Psoas muscle (tissue), 7 donors: ENCODE measurements at regions not wholly inside any gene's neighbourhood (a gene's known extent, or its start where the extent isn't known, plus 50 kb on each side); places are given as distances from the start of the nearest gene placed in this dataset.
"Not testable (repeated sequence)": the region's sequence is repeated elsewhere in the genome, so short reads cannot be mapped to it uniquely, and the experiment has no call there.

Experiments
- ATAC-seq, 4 donors: fragments of 200-7000 bp; cut with Tn5 transposase; one replicate each; pipeline ENCODE4 v1.9.1; 2020; ENCODE audit warnings: moderate library complexity in 3 of 4, mild to moderate bottlenecking in 2 of 4
- DNase-seq, 2 donors: peaks; one replicate each; pipeline ENCODE4 v3.0.0-alpha.2; 2020
- H3K27ac ChIP-seq: fragments of 200-600 bp; one replicate; pipeline ENCODE4 v1.8.0; 2022
- H3K27me3 ChIP-seq, 3 donors: fragments of 200-600 bp in 1 of 3; one replicate each; pipeline versions ENCODE4 v1.6.1 to v1.8.0; 2013 to 2022; ENCODE audit warnings: low read length in 2 of 3, mild to moderate bottlenecking in 2 of 3, moderate library complexity in 1 of 3; ENCODE audit not compliant: insufficient read depth in 3 of 3
- H3K36me3 ChIP-seq, 2 donors: fragments of 200-600 bp in 1 of 2; one replicate each; pipeline versions ENCODE4 v1.6.1 to v1.8.0; 2013 to 2022; ENCODE audit warnings: low read depth in 1 of 2, mild to moderate bottlenecking in 1 of 2, moderate library complexity in 1 of 2; ENCODE audit not compliant: insufficient read depth in 1 of 2
- H3K4me1 ChIP-seq: fragments of 200-600 bp; one replicate; pipeline ENCODE4 v1.8.0; 2022
- H3K4me3 ChIP-seq: fragments of 200-600 bp; one replicate; pipeline ENCODE4 v1.8.0; 2022; ENCODE audit warnings: mild to moderate bottlenecking
- H3K9me3 ChIP-seq: fragments of 200-600 bp; one replicate; pipeline ENCODE4 v1.8.0; 2022
- WGBS, 3 donors: extraction: QIAGEN DNeasy Blood & Tissue Kit; methylation state at CpG; one replicate each; pipeline versions ENCODE4 v1.1.6 to v1.1.7; 2013; 5-methylcytosine and 5-hydroxymethylcytosine counted together
- intact Hi-C, 2 donors: fragments of 100-400 bp; cut with DNase I; formaldehyde crosslinking; loops; one replicate each; pipeline versions ENCODE4 v1.11.0 to v1.14.2; 2022
- TF ChIP-seq, protein P1 (sequence below): fragments of 200-600 bp; IDR thresholded peaks from one replicate; pipeline ENCODE4 v1.8.0; 2022; ENCODE audit warnings: antibody characterized with exemption
- donor health status: healthy with polysubstance abuse.
- donor health status: DM: no; HTN: no; CAD: no; lungs with moderate emphysema.
- donor health status: Bipolar disorder and iron deficiency.
- donor health status: healthy.
- donor health status: DM: yes; HTN: yes; CAD: no.
- donor health status: DM: no; HTN: no; CAD: no.
- donor health status: DM: yes; HTN: yes; CAD: no.

DNA sequence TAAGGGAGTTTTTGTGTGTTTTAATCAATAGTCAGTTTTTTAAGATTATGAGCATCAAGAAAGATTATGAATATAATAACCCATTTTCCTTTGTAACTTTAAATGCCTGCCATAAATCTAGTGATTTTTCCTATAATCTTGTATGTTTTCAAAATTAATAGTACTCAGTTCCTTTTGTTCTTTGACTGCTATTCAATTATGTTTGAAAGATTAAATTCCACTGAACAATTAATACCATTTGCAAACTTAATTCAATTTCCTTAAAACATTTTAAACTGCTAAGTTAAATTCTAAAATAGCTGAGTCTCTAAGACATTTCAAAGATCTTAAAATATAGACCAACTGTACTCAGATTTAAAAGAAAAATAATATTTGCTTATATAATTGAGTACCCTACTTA, 1173.9 kb upstream of the TMEFF2 start:
- Histone ChIP-seq H3K27me3 (no peaks in the 10 kb centered on the region), H3K9me3 (no peaks in the 10 kb centered on the region), H3K4me1 (no peaks in the 10 kb centered on the region), H3K36me3 (no peaks in the 10 kb centered on the region), H3K4me3 (no peak overlapping the region), H3K27ac (no peak overlapping the region)
- DNase-seq (no peak), ATAC-seq (no peak)
- TF ChIP-seq, protein P1, sequence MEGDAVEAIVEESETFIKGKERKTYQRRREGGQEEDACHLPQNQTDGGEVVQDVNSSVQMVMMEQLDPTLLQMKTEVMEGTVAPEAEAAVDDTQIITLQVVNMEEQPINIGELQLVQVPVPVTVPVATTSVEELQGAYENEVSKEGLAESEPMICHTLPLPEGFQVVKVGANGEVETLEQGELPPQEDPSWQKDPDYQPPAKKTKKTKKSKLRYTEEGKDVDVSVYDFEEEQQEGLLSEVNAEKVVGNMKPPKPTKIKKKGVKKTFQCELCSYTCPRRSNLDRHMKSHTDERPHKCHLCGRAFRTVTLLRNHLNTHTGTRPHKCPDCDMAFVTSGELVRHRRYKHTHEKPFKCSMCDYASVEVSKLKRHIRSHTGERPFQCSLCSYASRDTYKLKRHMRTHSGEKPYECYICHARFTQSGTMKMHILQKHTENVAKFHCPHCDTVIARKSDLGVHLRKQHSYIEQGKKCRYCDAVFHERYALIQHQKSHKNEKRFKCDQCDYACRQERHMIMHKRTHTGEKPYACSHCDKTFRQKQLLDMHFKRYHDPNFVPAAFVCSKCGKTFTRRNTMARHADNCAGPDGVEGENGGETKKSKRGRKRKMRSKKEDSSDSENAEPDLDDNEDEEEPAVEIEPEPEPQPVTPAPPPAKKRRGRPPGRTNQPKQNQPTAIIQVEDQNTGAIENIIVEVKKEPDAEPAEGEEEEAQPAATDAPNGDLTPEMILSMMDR: no peak
- intact Hi-C loops: no loop called here

DNA sequence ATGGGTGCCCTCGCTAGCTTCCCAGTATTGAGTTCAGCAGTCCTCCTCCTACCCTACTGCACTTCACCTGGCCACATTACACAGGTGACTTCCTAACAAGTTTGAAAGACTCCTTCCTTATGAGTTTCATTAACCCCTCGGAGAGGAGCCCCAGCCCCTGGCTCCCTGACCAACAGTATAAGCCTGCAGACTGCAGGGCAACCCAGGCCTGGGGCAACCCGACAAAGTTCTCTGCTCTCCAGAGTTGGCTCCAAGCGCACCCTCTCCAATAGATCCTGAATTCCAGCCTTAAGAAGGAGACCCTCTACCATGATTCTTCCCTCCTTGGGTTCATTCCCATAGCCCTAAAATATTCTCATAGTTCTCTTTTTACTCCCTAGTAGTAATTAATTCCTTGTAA, 1162.8 kb upstream of the TMEFF2 start:
- Histone ChIP-seq H3K4me1 (no peaks in the 10 kb centered on the region), H3K9me3 (no peaks in the 10 kb centered on the region), H3K4me3 (no peak overlapping the region), H3K36me3 (no peaks in the 10 kb centered on the region), H3K27me3 (no peaks in the 10 kb centered on the region), H3K27ac (no peak overlapping the region)
- WGBS, 3 donors: 92 to 93% (median 93%) methylated on average over 4 of the region's 4 CpGs
- no peak for DNase-seq
- no peak for ATAC-seq
- TF ChIP-seq, protein P1: no peak
- intact Hi-C loops: no loop called here

DNA sequence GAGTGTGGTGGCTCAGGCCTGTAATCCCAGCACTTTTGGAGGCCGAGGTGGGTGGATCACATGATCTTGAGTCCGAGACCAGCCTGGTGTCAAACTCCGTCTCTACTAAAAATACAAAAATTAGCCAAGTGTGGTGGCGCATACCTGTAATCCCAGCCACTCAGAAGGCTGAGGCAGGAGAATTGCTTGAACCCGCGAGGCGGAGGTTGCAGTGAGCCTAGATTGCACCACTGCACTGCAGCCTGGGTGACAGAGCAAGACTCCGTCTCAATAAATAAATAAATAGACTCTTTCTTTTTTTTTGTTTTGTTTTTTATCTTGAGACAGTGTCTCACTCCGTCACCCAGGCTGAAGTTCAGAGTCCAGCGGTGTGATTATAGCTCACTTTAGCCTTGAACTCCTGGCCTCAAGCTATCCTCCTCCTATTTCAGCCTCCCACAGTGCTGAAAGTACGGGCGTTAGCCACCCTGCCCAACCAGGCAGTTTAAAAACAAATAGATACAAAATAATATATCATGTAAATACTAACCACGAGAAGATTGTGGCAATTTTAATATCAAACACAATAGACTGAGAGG, 1158.0 kb upstream of the TMEFF2 start:
- H3K36me3 ChIP-seq, H3K4me3 ChIP-seq, intact Hi-C loops, H3K9me3 ChIP-seq, H3K27me3 ChIP-seq, DNase-seq, H3K27ac ChIP-seq, ATAC-seq, H3K4me1 ChIP-seq: not testable (repeated sequence)
- 89% methylated on average over 13 of the region's 13 CpGs for WGBS, 3 donors

DNA sequence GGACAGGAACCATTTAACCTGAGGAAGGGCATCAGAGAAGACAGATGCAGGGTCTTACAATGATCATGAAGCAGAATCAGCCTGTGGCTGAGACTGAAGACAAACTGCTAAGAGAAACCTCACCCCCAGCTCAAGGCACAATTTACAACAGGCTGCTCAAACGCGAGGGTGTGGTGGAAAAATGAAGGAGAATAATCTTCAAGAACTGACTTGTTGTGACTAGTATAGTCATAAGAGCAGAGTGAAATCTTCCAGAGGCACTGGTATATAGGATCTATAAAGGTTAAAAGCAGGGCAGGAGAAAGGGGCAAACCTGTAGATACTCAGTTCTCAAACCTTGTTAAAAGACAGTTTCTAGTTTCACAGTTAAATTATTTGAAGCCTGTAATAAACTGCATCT, 1155.8 kb upstream of the TMEFF2 start:
- Histone ChIP-seq H3K27me3 (no peaks in the 10 kb centered on the region), H3K4me3 (no peak overlapping the region), H3K36me3 (no peaks in the 10 kb centered on the region), H3K9me3 (no peaks in the 10 kb centered on the region), H3K4me1 (no peaks in the 10 kb centered on the region), H3K27ac (no peak overlapping the region)
- ATAC-seq (no peak), DNase-seq (no peak)
- 67 to 87% (median 86%) methylated on average over 2 of the region's 2 CpGs for WGBS, 3 donors
- intact Hi-C loops: no loop called here
- TF ChIP-seq, protein P1: no peak

DNA sequence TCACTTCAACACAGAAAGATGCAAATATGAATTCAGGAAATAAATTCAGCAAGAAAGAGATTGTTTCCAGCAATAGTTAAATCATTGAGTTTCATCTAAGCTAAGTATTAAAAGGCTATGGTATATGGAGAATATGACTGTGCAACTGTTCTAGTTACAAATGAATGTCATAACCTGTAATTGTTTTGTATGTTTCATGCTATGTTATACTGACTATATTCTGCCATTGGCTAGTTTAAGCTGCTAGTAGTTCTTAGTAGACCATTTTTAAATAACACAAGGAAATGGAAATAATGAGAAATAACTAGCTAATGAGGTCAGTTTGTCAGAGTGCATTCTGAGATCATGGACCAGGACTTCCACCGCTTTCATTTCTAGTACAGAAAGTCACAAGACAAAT, 1154.9 kb upstream of the TMEFF2 start:
- TF ChIP-seq, protein P1: no peak
- Histone ChIP-seq H3K9me3 (no peaks in the 10 kb centered on the region), H3K27me3 (no peaks in the 10 kb centered on the region), H3K4me1 (no peaks in the 10 kb centered on the region), H3K27ac (no peak overlapping the region), H3K4me3 (no peak overlapping the region), H3K36me3 (no peaks in the 10 kb centered on the region)
- intact Hi-C loops: no loop called here
- DNase-seq: no peak
- WGBS, 3 donors: 92 to 97% (median 97%) methylated on average over 1 of the region's 1 CpG
- ATAC-seq: no peak
